ENCODE measurements at regions not wholly inside any gene's neighbourhood (a gene's known extent, or its start where the extent isn't known, plus 50 kb on each side); places are given as distances from the start of the nearest gene placed in this dataset.

DNA sequence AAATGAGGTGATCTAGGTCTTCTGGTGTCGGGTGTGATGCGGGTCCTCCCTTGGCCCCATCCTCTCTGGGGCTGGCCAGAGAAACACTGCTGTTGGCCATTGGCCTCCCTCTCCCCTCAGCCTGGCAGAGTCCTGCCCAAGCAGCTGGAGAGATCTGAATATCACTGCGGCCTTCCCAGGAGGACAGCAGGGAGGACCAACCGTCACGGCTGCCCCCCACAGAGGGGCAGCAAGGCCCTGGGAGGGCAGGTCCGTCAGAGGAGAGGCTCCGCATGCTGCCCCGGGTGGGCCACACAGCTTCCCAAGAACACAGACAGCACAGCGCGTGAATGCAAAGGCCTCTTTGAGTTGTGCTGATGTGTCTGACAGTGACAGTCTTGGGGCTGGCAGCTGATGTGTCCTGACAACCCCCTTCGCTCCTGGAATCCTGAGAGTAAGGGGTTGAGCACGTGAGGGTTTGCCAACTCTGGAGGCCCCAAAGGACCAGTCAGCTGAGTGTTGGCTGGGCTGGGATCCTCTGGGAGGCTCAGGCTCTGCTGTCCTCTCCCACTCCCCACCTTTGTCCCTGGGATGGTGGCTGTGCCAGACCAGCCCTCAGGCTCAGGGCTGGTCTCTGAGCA lies 132.5 kb upstream of the UNC5B start:
- ATAC-seq (ENCODE audit: insufficient read depth, low read depth) (no peak), DNase-seq (no peak)
- no peak overlapping the region for H2AFZ ChIP-seq (ENCODE audit: low read depth, low read length)
- H3K9ac ChIP-seq (ENCODE audit: low read depth, low read length) = no peak overlapping the region
- no peak overlapping the region for H3K4me3 ChIP-seq (ENCODE audit: low read depth in 1 of 2, low read length in 2 of 2)
- no peak overlapping the region for H3K27ac ChIP-seq (ENCODE audit: low read length)
- H3K4me1 ChIP-seq (ENCODE audit: insufficient read depth, low read length) = no peaks in the 10 kb centered on the region
- H3K27me3 ChIP-seq (ENCODE audit: insufficient read depth, low read length, poor library complexity) = peaks cover 8% of the 10 kb centered on the region
- no peaks in the 10 kb centered on the region for H3K79me2 ChIP-seq (ENCODE audit: insufficient read depth, low read length)
- peaks cover 11% of the 10 kb centered on the region; the same call in 1 of the 2 replicates for H4K20me1 ChIP-seq (ENCODE audit: insufficient read depth, low read length)
- no peak overlapping the region for H3K4me2 ChIP-seq (ENCODE audit: insufficient read depth, low read length)
- no peak for TF ChIP-seq EZH2 (IDR thresholded peaks at IDR 0.05; ENCODE audit: borderline replicate concordance, low read depth, low read length, severe bottlenecking)
- TF ChIP-seq, protein P1, sequence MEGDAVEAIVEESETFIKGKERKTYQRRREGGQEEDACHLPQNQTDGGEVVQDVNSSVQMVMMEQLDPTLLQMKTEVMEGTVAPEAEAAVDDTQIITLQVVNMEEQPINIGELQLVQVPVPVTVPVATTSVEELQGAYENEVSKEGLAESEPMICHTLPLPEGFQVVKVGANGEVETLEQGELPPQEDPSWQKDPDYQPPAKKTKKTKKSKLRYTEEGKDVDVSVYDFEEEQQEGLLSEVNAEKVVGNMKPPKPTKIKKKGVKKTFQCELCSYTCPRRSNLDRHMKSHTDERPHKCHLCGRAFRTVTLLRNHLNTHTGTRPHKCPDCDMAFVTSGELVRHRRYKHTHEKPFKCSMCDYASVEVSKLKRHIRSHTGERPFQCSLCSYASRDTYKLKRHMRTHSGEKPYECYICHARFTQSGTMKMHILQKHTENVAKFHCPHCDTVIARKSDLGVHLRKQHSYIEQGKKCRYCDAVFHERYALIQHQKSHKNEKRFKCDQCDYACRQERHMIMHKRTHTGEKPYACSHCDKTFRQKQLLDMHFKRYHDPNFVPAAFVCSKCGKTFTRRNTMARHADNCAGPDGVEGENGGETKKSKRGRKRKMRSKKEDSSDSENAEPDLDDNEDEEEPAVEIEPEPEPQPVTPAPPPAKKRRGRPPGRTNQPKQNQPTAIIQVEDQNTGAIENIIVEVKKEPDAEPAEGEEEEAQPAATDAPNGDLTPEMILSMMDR (IDR thresholded peaks at IDR 0.05; ENCODE audit: borderline replicate concordance, extremely low read depth, low read length, poor library complexity, severe bottlenecking) = no peak
- no peaks in the 10 kb centered on the region for H3K36me3 ChIP-seq (ENCODE audit: insufficient read depth, low read length)
- H3K9me3 ChIP-seq (ENCODE audit: insufficient read depth, low read length, severe bottlenecking) = no peaks in the 10 kb centered on the region

DNA sequence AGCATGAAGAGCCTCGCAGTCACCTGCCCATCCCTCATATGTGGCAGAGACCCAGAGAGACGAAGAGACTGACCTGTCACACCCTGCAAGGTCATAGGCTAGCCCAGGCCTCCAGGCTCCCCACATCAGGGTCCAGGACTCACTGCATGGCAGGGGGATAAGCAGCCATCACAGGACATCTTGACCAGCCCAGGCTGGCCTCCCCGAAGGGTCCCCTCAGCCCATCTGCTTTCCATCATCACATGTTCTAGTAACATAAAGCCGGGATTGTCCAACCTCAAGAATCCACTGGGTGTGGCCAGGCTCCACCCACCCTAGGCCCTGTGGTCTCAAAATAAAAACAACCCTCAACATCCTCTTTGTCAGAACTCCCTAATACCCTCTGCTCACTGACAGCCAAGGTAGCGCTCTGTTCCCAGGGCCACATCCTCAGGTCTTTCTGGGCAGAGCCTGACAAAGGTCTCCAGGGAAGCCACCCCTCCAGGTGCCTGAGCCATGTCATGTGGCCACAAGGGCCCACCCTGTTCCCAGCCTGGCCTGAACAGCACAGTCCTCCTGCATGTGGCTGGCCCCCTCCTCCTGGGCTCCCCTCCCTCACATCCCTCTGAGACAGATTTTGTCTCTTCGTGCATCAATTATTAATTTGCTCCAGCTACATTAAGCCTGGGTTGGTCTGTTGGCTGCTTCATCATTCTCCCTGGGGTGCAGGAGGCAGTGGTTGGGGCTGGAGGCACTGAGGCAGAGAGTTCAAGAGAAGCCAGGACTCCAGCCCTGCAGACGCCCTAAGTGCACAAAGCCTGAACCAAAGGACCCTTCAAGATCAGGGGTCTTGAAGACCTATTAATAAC lies 131.8 kb upstream of the UNC5B start:
- Histone ChIP-seq H3K4me3 (ENCODE audit: low read depth in 1 of 2, low read length in 2 of 2) (no peak overlapping the region), H3K36me3 (ENCODE audit: insufficient read depth, low read length) (no peaks in the 10 kb centered on the region), H3K9me3 (ENCODE audit: insufficient read depth, low read length, severe bottlenecking) (no peaks in the 10 kb centered on the region), H3K4me2 (ENCODE audit: insufficient read depth, low read length) (no peak overlapping the region), H2AFZ (ENCODE audit: low read depth, low read length) (no peak overlapping the region), H4K20me1 (ENCODE audit: insufficient read depth, low read length) (peaks cover 11% of the 10 kb centered on the region; the same call in 1 of the 2 replicates), H3K4me1 (ENCODE audit: insufficient read depth, low read length) (no peaks in the 10 kb centered on the region), H3K79me2 (ENCODE audit: insufficient read depth, low read length) (no peaks in the 10 kb centered on the region), H3K27ac (ENCODE audit: low read length) (no peak overlapping the region), H3K9ac (ENCODE audit: low read depth, low read length) (no peak overlapping the region), H3K27me3 (ENCODE audit: insufficient read depth, low read length, poor library complexity) (peaks cover 8% of the 10 kb centered on the region)
- DNase-seq (no peak), ATAC-seq (ENCODE audit: insufficient read depth, low read depth) (no peak)
- TF ChIP-seq, protein P1 (IDR thresholded peaks at IDR 0.05; ENCODE audit: borderline replicate concordance, extremely low read depth, low read length, poor library complexity, severe bottlenecking) = no peak
- no peak for TF ChIP-seq EZH2 (IDR thresholded peaks at IDR 0.05; ENCODE audit: borderline replicate concordance, low read depth, low read length, severe bottlenecking)

DNA sequence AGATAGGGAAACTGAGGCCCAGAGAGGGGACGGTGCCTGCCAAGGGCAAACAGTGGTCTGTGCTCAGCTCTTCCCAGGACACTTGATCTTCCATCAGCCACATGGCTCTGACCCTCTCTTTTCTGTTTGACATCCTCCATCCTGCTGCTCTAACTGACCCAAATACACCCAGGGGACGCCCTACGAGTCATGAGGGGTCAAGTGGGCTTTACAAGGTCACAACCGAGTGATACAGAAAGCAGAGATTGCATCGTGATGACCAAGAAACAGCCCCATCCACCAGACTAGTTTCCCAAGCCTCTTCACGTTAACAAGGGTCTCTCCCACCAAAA lies 131.2 kb upstream of the UNC5B start:
- H3K9me3 ChIP-seq (ENCODE audit: insufficient read depth, low read length, severe bottlenecking) = no peaks in the 10 kb centered on the region
- no peak overlapping the region for H3K27ac ChIP-seq (ENCODE audit: low read length)
- no peak overlapping the region for H2AFZ ChIP-seq (ENCODE audit: low read depth, low read length)
- no peak overlapping the region for H3K4me2 ChIP-seq (ENCODE audit: insufficient read depth, low read length)
- H3K79me2 ChIP-seq (ENCODE audit: insufficient read depth, low read length) = no peaks in the 10 kb centered on the region
- no peak overlapping the region for H3K4me3 ChIP-seq (ENCODE audit: low read depth in 1 of 2, low read length in 2 of 2)
- peaks cover 11% of the 10 kb centered on the region; the same call in 1 of the 2 replicates for H4K20me1 ChIP-seq (ENCODE audit: insufficient read depth, low read length)
- H3K9ac ChIP-seq (ENCODE audit: low read depth, low read length) = no peak overlapping the region
- peaks cover 8% of the 10 kb centered on the region for H3K27me3 ChIP-seq (ENCODE audit: insufficient read depth, low read length, poor library complexity)
- no peak for ATAC-seq (ENCODE audit: insufficient read depth, low read depth)
- no peaks in the 10 kb centered on the region for H3K4me1 ChIP-seq (ENCODE audit: insufficient read depth, low read length)
- H3K36me3 ChIP-seq (ENCODE audit: insufficient read depth, low read length) = no peaks in the 10 kb centered on the region
- TF ChIP-seq, protein P1 (IDR thresholded peaks at IDR 0.05; ENCODE audit: borderline replicate concordance, extremely low read depth, low read length, poor library complexity, severe bottlenecking) = no peak
- TF ChIP-seq EZH2 (IDR thresholded peaks at IDR 0.05; ENCODE audit: borderline replicate concordance, low read depth, low read length, severe bottlenecking) = no peak
- DNase-seq = no peak
